ENCODE measurements at regions not wholly inside any gene's neighbourhood (a gene's known extent, or its start where the extent isn't known, plus 50 kb on each side); places are given as distances from the start of the nearest gene placed in this dataset.
"Not testable (repeated sequence)": the region's sequence is repeated elsewhere in the genome, so short reads cannot be mapped to it uniquely, and the experiment has no call there.

DNA sequence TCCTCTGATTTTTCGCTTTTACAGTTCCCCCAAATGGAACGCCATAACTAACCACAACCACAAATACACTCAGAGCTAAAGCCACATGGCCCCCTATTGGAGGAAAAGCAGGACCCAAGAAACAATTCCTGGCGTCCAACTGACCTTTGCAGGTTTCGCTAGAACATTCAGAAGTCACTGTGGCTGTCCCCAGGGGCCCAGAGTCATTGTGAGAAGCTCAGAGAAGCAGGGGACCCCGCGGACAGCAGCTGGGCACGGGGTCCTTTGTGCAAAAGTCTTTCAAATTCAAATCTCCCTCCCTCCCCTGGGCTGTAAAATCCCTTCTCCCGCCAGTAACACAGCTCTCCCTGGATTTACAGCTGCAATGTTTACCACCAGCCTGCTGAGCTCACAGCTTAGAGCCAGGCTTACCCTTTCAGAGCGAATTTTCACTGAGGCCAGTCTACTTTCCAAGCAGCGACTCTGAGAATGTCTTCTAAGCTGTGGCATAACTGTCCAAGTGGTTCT lies 214.8 kb downstream of the CRLF2 start:
- ATAC-seq: no peak
- peaks cover 24% of the 10 kb centered on the region for H3K27me3 ChIP-seq
- peaks cover 0 to 12% (median 0%) of the 10 kb centered on the region in 3 donors for H3K9me3 ChIP-seq
- H3K4me1 ChIP-seq: no peaks in the 10 kb centered on the region
- H3K4me3 ChIP-seq: no peak overlapping the region
- no peak for TF ChIP-seq POLR2AphosphoS5 (IDR thresholded peaks at IDR 0.05)
- no peak overlapping the region for H3K27ac ChIP-seq
- 18 to 20% methylated on average over 9 to 10 of the region's 10 CpGs for WGBS, 2 donors (ENCODE audit: low coverage in 1 of 2)
- no peaks in the 10 kb centered on the region for H3K36me3 ChIP-seq

DNA sequence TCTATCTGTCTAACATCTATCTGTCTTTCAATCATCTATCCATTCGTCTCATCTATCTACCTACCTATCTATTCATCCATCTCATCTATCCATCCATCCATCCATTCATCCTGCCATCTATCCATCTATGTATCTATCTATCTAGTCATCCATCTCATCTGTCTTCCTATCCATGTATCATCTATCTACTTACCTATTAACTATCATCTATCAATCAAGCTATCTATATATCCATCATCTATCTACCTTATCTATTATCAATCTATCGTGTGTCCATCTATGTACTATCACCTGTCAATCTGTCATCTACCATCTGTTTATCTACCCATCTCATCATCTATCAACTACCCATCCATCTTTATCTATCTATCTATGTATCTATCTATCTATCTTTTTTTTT lies 217.7 kb downstream of the CRLF2 start:
- no peaks in the 10 kb centered on the region for H3K36me3 ChIP-seq
- H3K27ac ChIP-seq: no peak overlapping the region
- 86 to 95% methylated on average over 2 of the region's 2 CpGs for WGBS, 2 donors (ENCODE audit: low coverage in 1 of 2)

GRCh38 chrX:989959-990510 lies 222.4 kb downstream of the CRLF2 start:
- TF ChIP-seq EP300 (IDR thresholded peaks at IDR 0.05): no peak
- TF ChIP-seq POLR2AphosphoS5 (IDR thresholded peaks at IDR 0.05): no peak
- TF ChIP-seq POLR2A (IDR thresholded peaks at IDR 0.05): no peak
- TF ChIP-seq CTCF (IDR thresholded peaks at IDR 0.05): no peak
- H3K36me3 ChIP-seq: no peaks in the 10 kb centered on the region
- no peak overlapping the region for H3K4me3 ChIP-seq
- H3K4me1 ChIP-seq: no peaks in the 10 kb centered on the region
- peak; percentile 96 for ATAC-seq
- no peaks in the 10 kb centered on the region for H3K27me3 ChIP-seq
- H3K9me3 ChIP-seq: peaks cover 0 to 17% (median 0%) of the 10 kb centered on the region in 3 donors
- peak overlapping the region in 2 of 4 donors; percentile 60 to 71 for H3K27ac ChIP-seq
- WGBS, 2 donors (ENCODE audit: low coverage in 1 of 2): 24 to 88% methylated on average over 16 to 23 of the region's 25 CpGs

More for the DNA sequence above, 217.7 kb downstream of the CRLF2 start:
- no peak overlapping the region for H3K4me3 ChIP-seq
- no peak for ATAC-seq
- peaks cover 0 to 17% (median 0%) of the 10 kb centered on the region in 3 donors for H3K9me3 ChIP-seq
- H3K4me1 ChIP-seq: no peaks in the 10 kb centered on the region
- TF ChIP-seq POLR2AphosphoS5 (IDR thresholded peaks at IDR 0.05): no peak
- H3K27me3 ChIP-seq: peaks cover 21% of the 10 kb centered on the region

GRCh38 chrX:988530-988929 lies 223.9 kb downstream of the CRLF2 start:
- WGBS, 2 donors (ENCODE audit: low coverage in 1 of 2): 85 to 89% methylated on average over 6 of the region's 6 CpGs
- H3K27ac ChIP-seq, H3K27me3 ChIP-seq, H3K4me3 ChIP-seq, H3K36me3 ChIP-seq, ATAC-seq, H3K4me1 ChIP-seq: not testable (repeated sequence)
- peaks cover 0 to 25% (median 0%) of the 10 kb centered on the region in 3 donors for H3K9me3 ChIP-seq

GRCh38 chrX:981791-982626 lies 230.4 kb downstream of the CRLF2 start:
- H3K9me3 ChIP-seq: peaks cover 0 to 30% (median 0%) of the 10 kb centered on the region in 3 donors
- H3K4me1 ChIP-seq: no peaks in the 10 kb centered on the region
- no peak for TF ChIP-seq POLR2AphosphoS5 (IDR thresholded peaks at IDR 0.05)
- TF ChIP-seq EP300 (IDR thresholded peaks at IDR 0.05): no peak
- TF ChIP-seq POLR2A (IDR thresholded peaks at IDR 0.05): no peak
- TF ChIP-seq CTCF (IDR thresholded peaks at IDR 0.05): no peak
- no peak overlapping the region for H3K27ac ChIP-seq
- no peaks in the 10 kb centered on the region for H3K36me3 ChIP-seq
- H3K27me3 ChIP-seq: peaks cover 49% of the 10 kb centered on the region
- WGBS, 2 donors (ENCODE audit: low coverage in 1 of 2): 8 to 9% methylated on average over 10 to 20 of the region's 20 CpGs
- H3K4me3 ChIP-seq: no peak overlapping the region
- peak; percentile 41 for ATAC-seq

DNA sequence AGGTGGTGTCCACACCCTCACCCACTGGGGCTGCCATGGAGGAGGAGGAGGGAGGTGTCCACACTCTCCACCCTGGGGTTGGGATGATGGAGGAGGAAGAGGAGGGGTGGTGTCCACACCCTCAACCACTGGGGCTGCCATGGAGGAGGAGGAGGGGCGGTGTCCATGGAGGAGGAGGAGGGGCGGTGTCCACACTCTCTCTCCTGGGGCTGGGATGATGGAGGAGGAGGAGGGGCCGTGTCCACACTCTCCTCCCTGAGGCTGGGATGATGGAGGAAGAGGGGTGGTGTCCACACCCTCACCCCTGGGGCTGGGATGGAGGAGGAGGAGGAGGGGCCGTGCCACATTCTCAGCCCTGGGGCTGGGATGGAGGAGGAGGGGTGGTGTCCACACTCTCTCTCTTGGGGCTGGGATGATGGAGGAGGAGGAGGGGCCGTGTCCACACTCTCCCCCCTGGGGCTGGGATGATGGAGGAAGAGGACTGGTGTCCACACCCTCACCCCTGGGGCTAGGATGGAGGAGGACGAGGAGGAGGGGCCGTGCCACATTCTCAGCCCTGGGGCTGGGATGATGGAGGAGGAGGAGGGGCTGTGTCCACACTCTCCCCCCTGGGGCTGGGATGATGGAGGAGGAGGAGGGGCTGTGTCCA lies 231.7 kb downstream of the CRLF2 start:
- no peak for ATAC-seq
- H3K9me3 ChIP-seq: peaks cover 0 to 36% (median 0%) of the 10 kb centered on the region in 3 donors
- no peak overlapping the region for H3K27ac ChIP-seq
- WGBS, 2 donors (ENCODE audit: low coverage in 1 of 2): 60% methylated on average over 1 of the region's 7 CpGs; no CpG with 5 or more reads in 1 of the 2 donors
- TF ChIP-seq CTCF (IDR thresholded peaks at IDR 0.05): no peak
- TF ChIP-seq EP300 (IDR thresholded peaks at IDR 0.05): no peak
- no peak for TF ChIP-seq POLR2A (IDR thresholded peaks at IDR 0.05)
- TF ChIP-seq POLR2AphosphoS5 (IDR thresholded peaks at IDR 0.05): no peak
- no peaks in the 10 kb centered on the region for H3K36me3 ChIP-seq
- H3K4me1 ChIP-seq: no peaks in the 10 kb centered on the region
- peaks cover 49% of the 10 kb centered on the region for H3K27me3 ChIP-seq
- no peak overlapping the region for H3K4me3 ChIP-seq

DNA sequence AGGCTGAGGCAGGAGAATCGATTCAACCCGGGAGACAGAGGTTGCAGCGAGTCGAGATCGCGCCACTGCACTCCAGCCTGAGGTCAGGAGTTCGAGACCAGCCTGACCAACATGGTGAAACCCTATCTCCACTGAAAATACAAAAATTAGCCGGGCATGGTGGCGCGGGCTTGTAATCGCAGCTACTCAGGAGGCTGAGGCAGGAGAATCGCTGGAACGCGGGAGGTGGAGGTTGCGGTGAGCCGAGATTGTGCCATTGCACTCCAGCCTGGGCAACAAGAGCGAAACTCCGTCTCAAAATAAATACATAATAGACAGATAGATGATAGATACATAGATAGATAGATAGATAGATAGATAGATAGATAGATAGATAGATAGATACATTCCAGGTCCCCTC lies 233.3 kb downstream of the CRLF2 start:
- 92% methylated on average over 10 of the region's 18 CpGs; no CpG with 5 or more reads in 1 of the 2 donors for WGBS, 2 donors (ENCODE audit: low coverage in 1 of 2)
- peaks cover 0 to 29% (median 0%) of the 10 kb centered on the region in 3 donors for H3K9me3 ChIP-seq
- peaks cover 52% of the 10 kb centered on the region for H3K27me3 ChIP-seq
- not testable (repeated sequence) for ATAC-seq, H3K27ac ChIP-seq, H3K4me1 ChIP-seq, H3K4me3 ChIP-seq, H3K36me3 ChIP-seq

All from gastroesophageal sphincter (tissue), 4 donors.